ENCODE measurements at regions not wholly inside any gene's neighbourhood (a gene's known extent, or its start where the extent isn't known, plus 50 kb on each side); places are given as distances from the start of the nearest gene placed in this dataset.

- TF ChIP-seq CTCF (IDR thresholded peaks at IDR 0.05) (no peak), POLR2A (IDR thresholded peaks at IDR 0.05) (no peak), EP300 (IDR thresholded peaks at IDR 0.05) (no peak)
- H3K9me3 ChIP-seq = no peaks in the 10 kb centered on the region
- H3K27ac ChIP-seq = no peak overlapping the region
- H3K4me3 ChIP-seq = no peak overlapping the region
- H3K36me3 ChIP-seq = no peaks in the 10 kb centered on the region
- H3K4me1 ChIP-seq (ENCODE audit: insufficient read depth) = no peaks in the 10 kb centered on the region
- WGBS, 3 donors = 84 to 87% (median 85%) methylated on average over 2 of the region's 2 CpGs
- intact Hi-C loops (cut with DNase I) = no loop called here
- H3K27me3 ChIP-seq = no peaks in the 10 kb centered on the region
- DNase-seq = no peak
These were observed 357.6 kb downstream of the SS18 start for GRCh38 chr18:25732862-25733261.

DNA sequence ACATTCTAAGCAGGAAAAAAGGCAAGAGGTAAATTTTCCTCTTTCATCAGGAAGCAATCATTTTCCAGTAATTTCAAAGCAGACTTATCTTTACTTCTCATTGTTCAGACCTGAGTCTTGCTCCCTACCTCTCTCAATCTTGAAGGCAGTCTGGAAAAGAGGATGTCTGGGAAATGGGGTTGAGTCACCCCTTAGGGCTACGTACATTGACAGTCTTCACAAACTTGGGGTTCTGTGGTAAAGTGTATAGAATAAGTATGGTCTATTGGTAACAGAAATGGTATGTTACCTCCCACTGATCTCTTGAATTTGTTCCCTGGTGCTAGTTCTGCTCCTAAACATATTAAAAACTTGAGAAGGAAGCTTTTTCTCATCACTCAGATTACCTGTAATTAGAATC, 361.3 kb downstream of the SS18 start:
- H3K36me3 ChIP-seq = no peaks in the 10 kb centered on the region
- WGBS, 3 donors = 88 to 97% (median 91%) methylated on average over 1 of the region's 1 CpG
- H3K27me3 ChIP-seq = no peaks in the 10 kb centered on the region
- no peaks in the 10 kb centered on the region for H3K9me3 ChIP-seq
- DNase-seq = no peak
- TF ChIP-seq CTCF (IDR thresholded peaks at IDR 0.05) = no peak
- TF ChIP-seq EP300 (IDR thresholded peaks at IDR 0.05) = no peak
- TF ChIP-seq POLR2A (IDR thresholded peaks at IDR 0.05) = no peak
- H3K4me3 ChIP-seq = no peak overlapping the region
- H3K4me1 ChIP-seq (ENCODE audit: insufficient read depth) = no peaks in the 10 kb centered on the region
- H3K27ac ChIP-seq = no peak overlapping the region
- intact Hi-C loops (cut with DNase I) = no loop called here

DNA sequence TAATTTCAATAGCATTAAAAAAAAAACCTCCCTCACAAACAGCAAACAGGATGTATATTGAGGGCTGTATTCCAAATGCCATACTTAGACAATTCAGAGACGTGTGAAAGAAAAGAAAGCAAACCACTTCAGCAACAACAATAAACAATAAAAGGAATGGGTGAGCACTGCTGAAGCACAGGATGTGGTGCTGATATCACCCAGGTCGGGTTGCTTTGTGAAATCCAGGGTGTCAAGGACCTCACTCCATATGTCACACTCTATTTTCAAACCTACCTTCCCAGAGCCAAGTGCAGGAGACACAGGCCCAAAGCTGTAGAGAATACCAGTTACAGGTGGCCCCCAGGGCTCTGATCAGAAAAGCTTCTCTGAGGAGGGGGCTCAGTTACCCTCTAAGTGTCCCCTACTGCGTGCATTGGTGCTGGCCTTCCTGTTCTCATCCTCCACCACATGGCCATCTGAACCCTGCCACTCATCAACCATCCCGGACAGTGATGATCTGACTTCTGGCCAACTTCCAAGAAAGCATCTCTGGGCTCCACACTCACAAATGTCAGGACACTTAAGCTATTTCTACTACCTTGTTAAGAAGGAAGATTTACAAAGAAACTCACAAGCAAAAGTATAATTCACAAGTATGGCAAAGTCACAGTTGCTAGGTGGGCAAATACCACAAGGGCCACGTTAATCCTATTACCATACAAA, 363.0 kb downstream of the SS18 start:
- TF ChIP-seq CTCF (IDR thresholded peaks at IDR 0.05) (no peak), POLR2A (IDR thresholded peaks at IDR 0.05) (no peak), EP300 (IDR thresholded peaks at IDR 0.05) (no peak)
- intact Hi-C loops (cut with DNase I) = no loop called here
- no peaks in the 10 kb centered on the region for H3K27me3 ChIP-seq
- no peaks in the 10 kb centered on the region for H3K4me1 ChIP-seq (ENCODE audit: insufficient read depth)
- H3K36me3 ChIP-seq = no peaks in the 10 kb centered on the region
- no peak for DNase-seq
- H3K27ac ChIP-seq = no peak overlapping the region
- WGBS, 3 donors = 54 to 58% (median 57%) methylated on average over 5 of the region's 5 CpGs
- no peaks in the 10 kb centered on the region for H3K9me3 ChIP-seq
- H3K4me3 ChIP-seq = no peak overlapping the region

DNA sequence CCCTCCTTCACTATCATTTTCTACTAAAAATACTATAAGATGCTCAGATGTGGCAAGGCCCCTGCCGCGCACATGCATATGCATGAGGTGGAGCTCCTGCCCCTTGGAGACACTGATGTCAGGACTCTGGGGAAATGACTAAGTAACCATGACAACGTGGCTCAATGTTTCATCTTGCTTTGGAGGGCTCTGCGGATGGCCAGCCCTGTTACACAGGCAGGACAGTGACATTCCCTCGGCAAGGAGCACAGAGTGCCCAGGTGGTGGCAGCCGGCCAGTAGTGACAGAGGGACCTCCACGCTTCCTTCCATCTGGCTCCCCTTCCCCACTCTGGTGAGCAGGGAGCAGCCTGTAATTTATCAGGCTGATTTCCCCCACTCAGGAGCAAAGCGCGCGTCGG, 364.1 kb downstream of the SS18 start:
- intact Hi-C loops (cut with DNase I) = no loop called here
- H3K4me1 ChIP-seq (ENCODE audit: insufficient read depth) = no peaks in the 10 kb centered on the region
- H3K27me3 ChIP-seq = no peaks in the 10 kb centered on the region
- no peak for DNase-seq
- H3K27ac ChIP-seq = no peak overlapping the region
- no peak overlapping the region for H3K4me3 ChIP-seq
- WGBS, 3 donors = 61 to 69% (median 67%) methylated on average over 11 of the region's 11 CpGs
- no peaks in the 10 kb centered on the region for H3K9me3 ChIP-seq
- H3K36me3 ChIP-seq = no peaks in the 10 kb centered on the region
- no peak for TF ChIP-seq POLR2A (IDR thresholded peaks at IDR 0.05)
- TF ChIP-seq CTCF (IDR thresholded peaks at IDR 0.05) = no peak
- no peak for TF ChIP-seq EP300 (IDR thresholded peaks at IDR 0.05)

Measured in ovary (tissue), 7 donors.